Right renal cortex interstitium (tissue), 3 donors: ENCODE measurements at regions not wholly inside any gene's neighbourhood (a gene's known extent, or its start where the extent isn't known, plus 50 kb on each side); places are given as distances from the start of the nearest gene placed in this dataset.
"Not testable (repeated sequence)": the region's sequence is repeated elsewhere in the genome, so short reads cannot be mapped to it uniquely, and the experiment has no call there.

Experiments
- DNase-seq, 3 donors: peaks; one replicate each; pipeline ENCODE4 v3.0.0-alpha.2; 2013; ENCODE audit warnings: low read depth in 3 of 3, low spot score in 2 of 3

GRCh38 chr10:33715303-33715975, 381.0 kb upstream of the NRP1 start:
- no peak for DNase-seq

- DNase-seq = no peak
Measured at GRCh38 chr10:33712825-33713224, 378.4 kb upstream of the NRP1 start.

- DNase-seq = no peak
Measured at GRCh38 chr10:33710006-33710405, 375.5 kb upstream of the NRP1 start.

- no peak for DNase-seq
Measured at GRCh38 chr10:33709008-33709753, 374.7 kb upstream of the NRP1 start.

- no peak for DNase-seq
Measured at GRCh38 chr10:33708561-33708960, 374.1 kb upstream of the NRP1 start.

GRCh38 chr10:33706746-33707145, 372.3 kb upstream of the NRP1 start:
- DNase-seq = no peak

- no peak for DNase-seq
Measured at GRCh38 chr10:33706191-33706590, 371.7 kb upstream of the NRP1 start.

GRCh38 chr10:33704214-33704830, 369.9 kb upstream of the NRP1 start:
- no peak for DNase-seq

- DNase-seq = no peak
Measured at GRCh38 chr10:33703501-33704213, 369.2 kb upstream of the NRP1 start.

- DNase-seq = no peak
Measured at GRCh38 chr10:33698033-33698432, 363.6 kb upstream of the NRP1 start.

GRCh38 chr10:33697016-33697415, 362.5 kb upstream of the NRP1 start:
- no peak for DNase-seq

- no peak for DNase-seq
Measured at GRCh38 chr10:33695536-33695935, 361.1 kb upstream of the NRP1 start.

- not testable (repeated sequence) for DNase-seq
Measured at GRCh38 chr10:33690536-33690935, 356.1 kb upstream of the NRP1 start.

- no peak for DNase-seq
Measured at GRCh38 chr10:33688506-33688905, 354.0 kb upstream of the NRP1 start.

GRCh38 chr10:33684211-33684611, 349.7 kb upstream of the NRP1 start:
- DNase-seq = no peak

GRCh38 chr10:33681595-33681994, 347.1 kb upstream of the NRP1 start:
- no peak for DNase-seq

GRCh38 chr10:33680036-33680435, 345.6 kb upstream of the NRP1 start:
- no peak for DNase-seq

GRCh38 chr10:33676606-33677339, 342.3 kb upstream of the NRP1 start:
- no peak for DNase-seq

- DNase-seq = no peak
Measured at GRCh38 chr10:33674986-33675599, 340.6 kb upstream of the NRP1 start.

- no peak for DNase-seq
Measured at GRCh38 chr10:33674491-33674890, 340.0 kb upstream of the NRP1 start.
